ENCODE measurements at regions not wholly inside any gene's neighbourhood (a gene's known extent, or its start where the extent isn't known, plus 50 kb on each side); places are given as distances from the start of the nearest gene placed in this dataset.

DNA sequence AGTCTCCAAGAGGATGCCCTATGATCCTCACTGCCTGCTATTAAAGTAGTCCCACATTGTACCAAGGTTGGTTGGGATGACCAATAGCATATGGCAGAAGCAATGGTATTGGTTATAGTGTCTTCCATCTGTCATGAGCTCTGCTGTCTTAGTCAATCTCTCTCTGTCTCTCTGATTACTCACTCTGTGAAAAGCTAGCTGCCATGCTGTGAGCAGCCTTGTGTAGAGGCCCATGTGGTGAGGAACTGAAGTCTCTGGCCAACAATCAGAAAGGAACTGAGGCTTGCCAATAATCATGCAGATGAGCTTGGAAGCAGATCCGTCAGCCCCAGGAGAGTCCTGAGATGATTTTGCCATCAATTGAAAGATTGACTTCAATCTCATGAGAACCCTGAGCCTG is 60.3 kb upstream of the CFAP161 start:
- no peak for TF ChIP-seq EZH2phosphoT487 (IDR thresholded peaks at IDR 0.05)
- TF ChIP-seq, protein P1, sequence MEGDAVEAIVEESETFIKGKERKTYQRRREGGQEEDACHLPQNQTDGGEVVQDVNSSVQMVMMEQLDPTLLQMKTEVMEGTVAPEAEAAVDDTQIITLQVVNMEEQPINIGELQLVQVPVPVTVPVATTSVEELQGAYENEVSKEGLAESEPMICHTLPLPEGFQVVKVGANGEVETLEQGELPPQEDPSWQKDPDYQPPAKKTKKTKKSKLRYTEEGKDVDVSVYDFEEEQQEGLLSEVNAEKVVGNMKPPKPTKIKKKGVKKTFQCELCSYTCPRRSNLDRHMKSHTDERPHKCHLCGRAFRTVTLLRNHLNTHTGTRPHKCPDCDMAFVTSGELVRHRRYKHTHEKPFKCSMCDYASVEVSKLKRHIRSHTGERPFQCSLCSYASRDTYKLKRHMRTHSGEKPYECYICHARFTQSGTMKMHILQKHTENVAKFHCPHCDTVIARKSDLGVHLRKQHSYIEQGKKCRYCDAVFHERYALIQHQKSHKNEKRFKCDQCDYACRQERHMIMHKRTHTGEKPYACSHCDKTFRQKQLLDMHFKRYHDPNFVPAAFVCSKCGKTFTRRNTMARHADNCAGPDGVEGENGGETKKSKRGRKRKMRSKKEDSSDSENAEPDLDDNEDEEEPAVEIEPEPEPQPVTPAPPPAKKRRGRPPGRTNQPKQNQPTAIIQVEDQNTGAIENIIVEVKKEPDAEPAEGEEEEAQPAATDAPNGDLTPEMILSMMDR (IDR thresholded peaks at IDR 0.05): no peak
- no peak for TF ChIP-seq EZH2 (IDR thresholded peaks at IDR 0.05)

Measured in neural progenitor cell (in vitro differentiated cells).